Brain microvascular endothelial cell (primary cell): ENCODE measurements at regions not wholly inside any gene's neighbourhood (a gene's known extent, or its start where the extent isn't known, plus 50 kb on each side); places are given as distances from the start of the nearest gene placed in this dataset.

Experiments
- DNase-seq: peaks from one replicate; pipeline ENCODE4 v3.0.0-alpha.2; 2020
- H3K27ac ChIP-seq: fragments of 250-450 bp; sonication (Bioruptor Pico); 2 replicates; pipeline ENCODE4 v1.5.1; 2020; ENCODE audit warnings: mild to moderate bottlenecking, moderate library complexity
- H3K27me3 ChIP-seq: fragments of 250-450 bp; sonication (Bioruptor Pico); replicated peaks from 2 replicates; pipeline ENCODE4 v1.5.1; 2020; ENCODE audit warnings: mild to moderate bottlenecking
- H3K36me3 ChIP-seq: fragments of 250-450 bp; sonication (Bioruptor Pico); replicated peaks from 2 replicates; pipeline ENCODE4 v1.5.1; 2020; ENCODE audit warnings: mild to moderate bottlenecking
- H3K4me3 ChIP-seq: 2 replicates; pipeline ENCODE4 v1.5.1; 2011; ENCODE audit warnings: low read depth, mild to moderate bottlenecking, control low read depth, low read length, moderate library complexity
- CTCF ChIP-seq: IDR thresholded peaks from 2 replicates; pipeline ENCODE4 v1.5.1; 2011; ENCODE audit warnings: low read depth, mild to moderate bottlenecking, moderate library complexity, low read length, control low read depth, inconsistent platforms; ENCODE audit errors: missing control alignments
- in situ Hi-C: cut with HindIII; loops from 2 replicates; pipeline ENCODE4 v1.10.0; 2017; ENCODE audit warnings: low sequenced_read_pairs, low pct_ligation_motif_present

- H3K27ac ChIP-seq = no peak overlapping the region
- in situ Hi-C loops = no loop called here
Observed at GRCh38 chr21:35368326-35368725, 319.2 kb upstream of the RUNX1 start.

GRCh38 chr21:35367553-35367952, 318.5 kb upstream of the RUNX1 start:
- Histone ChIP-seq H3K4me3 (no peak overlapping the region), H3K27me3 (no peaks in the 10 kb centered on the region), H3K36me3 (no peaks in the 10 kb centered on the region), H3K27ac (no peak overlapping the region)
- in situ Hi-C loops = no loop called here
- no peak for TF ChIP-seq CTCF
- DNase-seq = no peak

More at GRCh38 chr21:35368326-35368725, 319.2 kb upstream of the RUNX1 start:
- no peak overlapping the region for H3K4me3 ChIP-seq
- H3K27me3 ChIP-seq = no peaks in the 10 kb centered on the region
- H3K36me3 ChIP-seq = no peaks in the 10 kb centered on the region
- no peak for DNase-seq
- TF ChIP-seq CTCF = no peak

- H3K27ac ChIP-seq = peak overlapping the region; percentile 71
- no peaks in the 10 kb centered on the region for H3K36me3 ChIP-seq
- TF ChIP-seq CTCF = no peak
- in situ Hi-C loops = no loop called here
- no peak overlapping the region for H3K4me3 ChIP-seq
- peak; percentile 46 for DNase-seq
- no peaks in the 10 kb centered on the region for H3K27me3 ChIP-seq
Observed at GRCh38 chr21:35366394-35367080, 317.4 kb upstream of the RUNX1 start.

- Histone ChIP-seq H3K4me3 (no peak overlapping the region), H3K27ac (no peak overlapping the region), H3K36me3 (no peaks in the 10 kb centered on the region), H3K27me3 (no peaks in the 10 kb centered on the region)
- in situ Hi-C loops = no loop called here
- TF ChIP-seq CTCF = no peak
- DNase-seq = no peak
Observed at GRCh38 chr21:35363458-35363857, 314.4 kb upstream of the RUNX1 start.

GRCh38 chr21:35361988-35362387, 312.9 kb upstream of the RUNX1 start:
- Histone ChIP-seq H3K27me3 (no peaks in the 10 kb centered on the region), H3K4me3 (no peak overlapping the region), H3K27ac (no peak overlapping the region), H3K36me3 (no peaks in the 10 kb centered on the region)
- in situ Hi-C loops = no loop called here
- DNase-seq = no peak
- TF ChIP-seq CTCF = no peak
